ENCODE measurements at regions not wholly inside any gene's neighbourhood (a gene's known extent, or its start where the extent isn't known, plus 50 kb on each side); places are given as distances from the start of the nearest gene placed in this dataset.

- no peak overlapping the region for H3K9ac ChIP-seq (ENCODE audit: low read length in 5 of 5)
- H3K9me3 ChIP-seq (ENCODE audit: control insufficient read depth in 5 of 5, low read length in 5 of 5): no peaks in the 10 kb centered on the region
- H3K27me3 ChIP-seq (ENCODE audit: control insufficient read depth in 5 of 5, insufficient read depth in 4 of 5, low read length in 5 of 5): no peaks in the 10 kb centered on the region
- H3K4me1 ChIP-seq (ENCODE audit: control insufficient read depth in 5 of 5, insufficient read depth in 5 of 5, low read length in 5 of 5): peaks cover 0 to 29% (median 9%) of the 10 kb centered on the region in 5 donors
- H3K36me3 ChIP-seq (ENCODE audit: control insufficient read depth in 5 of 5, insufficient read depth in 5 of 5, low read length in 5 of 5): no peaks in the 10 kb centered on the region
- H3K4me3 ChIP-seq (ENCODE audit: low read depth in 1 of 5, low read length in 5 of 5): no peak overlapping the region
- no peak overlapping the region for H3K27ac ChIP-seq (ENCODE audit: low read depth, low read length)
Measured at GRCh38 chr12:77406219-77406905, 341.0 kb upstream of the E2F7 start.

GRCh38 chr12:77402716-77403115, 337.3 kb upstream of the E2F7 start:
- Histone ChIP-seq H3K9ac (ENCODE audit: low read length in 5 of 5) (no peak overlapping the region), H3K27ac (ENCODE audit: low read depth, low read length) (no peak overlapping the region), H3K9me3 (ENCODE audit: control insufficient read depth in 5 of 5, low read length in 5 of 5) (no peaks in the 10 kb centered on the region), H3K36me3 (ENCODE audit: control insufficient read depth in 5 of 5, insufficient read depth in 5 of 5, low read length in 5 of 5) (no peaks in the 10 kb centered on the region), H3K4me1 (ENCODE audit: control insufficient read depth in 5 of 5, insufficient read depth in 5 of 5, low read length in 5 of 5) (peaks cover 0 to 20% (median 9%) of the 10 kb centered on the region in 5 donors), H3K27me3 (ENCODE audit: control insufficient read depth in 5 of 5, insufficient read depth in 4 of 5, low read length in 5 of 5) (no peaks in the 10 kb centered on the region), H3K4me3 (ENCODE audit: low read depth in 1 of 5, low read length in 5 of 5) (no peak overlapping the region)

- H3K9ac ChIP-seq (ENCODE audit: low read length in 5 of 5): no peak overlapping the region
- no peaks in the 10 kb centered on the region for H3K36me3 ChIP-seq (ENCODE audit: control insufficient read depth in 5 of 5, insufficient read depth in 5 of 5, low read length in 5 of 5)
Measured at GRCh38 chr12:77401770-77402081, 336.4 kb upstream of the E2F7 start.

GRCh38 chr12:77401064-77401769, 335.8 kb upstream of the E2F7 start:
- Histone ChIP-seq H3K36me3 (ENCODE audit: control insufficient read depth in 5 of 5, insufficient read depth in 5 of 5, low read length in 5 of 5) (no peaks in the 10 kb centered on the region), H3K9me3 (ENCODE audit: control insufficient read depth in 5 of 5, low read length in 5 of 5) (no peaks in the 10 kb centered on the region), H3K9ac (ENCODE audit: low read length in 5 of 5) (no peak overlapping the region), H3K27me3 (ENCODE audit: control insufficient read depth in 5 of 5, insufficient read depth in 4 of 5, low read length in 5 of 5) (no peaks in the 10 kb centered on the region), H3K4me1 (ENCODE audit: control insufficient read depth in 5 of 5, insufficient read depth in 5 of 5, low read length in 5 of 5) (peaks cover 0 to 20% (median 9%) of the 10 kb centered on the region in 5 donors), H3K4me3 (ENCODE audit: low read depth in 1 of 5, low read length in 5 of 5) (no peak overlapping the region), H3K27ac (ENCODE audit: low read depth, low read length) (no peak overlapping the region)

More at GRCh38 chr12:77401770-77402081, 336.4 kb upstream of the E2F7 start:
- peaks cover 0 to 20% (median 9%) of the 10 kb centered on the region in 5 donors for H3K4me1 ChIP-seq (ENCODE audit: control insufficient read depth in 5 of 5, insufficient read depth in 5 of 5, low read length in 5 of 5)
- no peak overlapping the region for H3K4me3 ChIP-seq (ENCODE audit: low read depth in 1 of 5, low read length in 5 of 5)
- H3K27me3 ChIP-seq (ENCODE audit: control insufficient read depth in 5 of 5, insufficient read depth in 4 of 5, low read length in 5 of 5): no peaks in the 10 kb centered on the region
- no peaks in the 10 kb centered on the region for H3K9me3 ChIP-seq (ENCODE audit: control insufficient read depth in 5 of 5, low read length in 5 of 5)
- no peak overlapping the region for H3K27ac ChIP-seq (ENCODE audit: low read depth, low read length)

GRCh38 chr12:77392467-77393088, 327.2 kb upstream of the E2F7 start:
- peaks cover 0 to 9% (median 7%) of the 10 kb centered on the region in 5 donors for H3K4me1 ChIP-seq (ENCODE audit: control insufficient read depth in 5 of 5, insufficient read depth in 5 of 5, low read length in 5 of 5)
- H3K4me3 ChIP-seq (ENCODE audit: low read depth in 1 of 5, low read length in 5 of 5): no peak overlapping the region
- H3K9me3 ChIP-seq (ENCODE audit: control insufficient read depth in 5 of 5, low read length in 5 of 5): no peaks in the 10 kb centered on the region
- H3K27me3 ChIP-seq (ENCODE audit: control insufficient read depth in 5 of 5, insufficient read depth in 4 of 5, low read length in 5 of 5): no peaks in the 10 kb centered on the region
- H3K9ac ChIP-seq (ENCODE audit: low read length in 5 of 5): no peak overlapping the region
- H3K27ac ChIP-seq (ENCODE audit: low read depth, low read length): no peak overlapping the region
- no peaks in the 10 kb centered on the region for H3K36me3 ChIP-seq (ENCODE audit: control insufficient read depth in 5 of 5, insufficient read depth in 5 of 5, low read length in 5 of 5)

- peaks cover 0 to 16% (median 10%) of the 10 kb centered on the region in 5 donors for H3K4me1 ChIP-seq (ENCODE audit: control insufficient read depth in 5 of 5, insufficient read depth in 5 of 5, low read length in 5 of 5)
Measured at GRCh38 chr12:77388445-77389265, 323.3 kb upstream of the E2F7 start.

GRCh38 chr12:77387671-77388070, 322.3 kb upstream of the E2F7 start:
- Histone ChIP-seq H3K27me3 (ENCODE audit: control insufficient read depth in 5 of 5, insufficient read depth in 4 of 5, low read length in 5 of 5) (no peaks in the 10 kb centered on the region), H3K9me3 (ENCODE audit: control insufficient read depth in 5 of 5, low read length in 5 of 5) (no peaks in the 10 kb centered on the region), H3K4me1 (ENCODE audit: control insufficient read depth in 5 of 5, insufficient read depth in 5 of 5, low read length in 5 of 5) (peaks cover 0 to 16% (median 10%) of the 10 kb centered on the region in 5 donors), H3K36me3 (ENCODE audit: control insufficient read depth in 5 of 5, insufficient read depth in 5 of 5, low read length in 5 of 5) (no peaks in the 10 kb centered on the region), H3K9ac (ENCODE audit: low read length in 5 of 5) (no peak overlapping the region), H3K27ac (ENCODE audit: low read depth, low read length) (no peak overlapping the region), H3K4me3 (ENCODE audit: low read depth in 1 of 5, low read length in 5 of 5) (no peak overlapping the region)

More at GRCh38 chr12:77388445-77389265, 323.3 kb upstream of the E2F7 start:
- no peak overlapping the region for H3K4me3 ChIP-seq (ENCODE audit: low read depth in 1 of 5, low read length in 5 of 5)
- H3K36me3 ChIP-seq (ENCODE audit: control insufficient read depth in 5 of 5, insufficient read depth in 5 of 5, low read length in 5 of 5): no peaks in the 10 kb centered on the region
- no peak overlapping the region for H3K27ac ChIP-seq (ENCODE audit: low read depth, low read length)
- H3K9me3 ChIP-seq (ENCODE audit: control insufficient read depth in 5 of 5, low read length in 5 of 5): no peaks in the 10 kb centered on the region
- H3K9ac ChIP-seq (ENCODE audit: low read length in 5 of 5): no peak overlapping the region
- H3K27me3 ChIP-seq (ENCODE audit: control insufficient read depth in 5 of 5, insufficient read depth in 4 of 5, low read length in 5 of 5): no peaks in the 10 kb centered on the region

- no peak overlapping the region for H3K9ac ChIP-seq (ENCODE audit: low read length in 5 of 5)
- peaks cover 0 to 18% (median 10%) of the 10 kb centered on the region in 5 donors for H3K4me1 ChIP-seq (ENCODE audit: control insufficient read depth in 5 of 5, insufficient read depth in 5 of 5, low read length in 5 of 5)
- no peaks in the 10 kb centered on the region for H3K9me3 ChIP-seq (ENCODE audit: control insufficient read depth in 5 of 5, low read length in 5 of 5)
- H3K27ac ChIP-seq (ENCODE audit: low read depth, low read length): no peak overlapping the region
- no peak overlapping the region for H3K4me3 ChIP-seq (ENCODE audit: low read depth in 1 of 5, low read length in 5 of 5)
- H3K27me3 ChIP-seq (ENCODE audit: control insufficient read depth in 5 of 5, insufficient read depth in 4 of 5, low read length in 5 of 5): no peaks in the 10 kb centered on the region
- no peaks in the 10 kb centered on the region for H3K36me3 ChIP-seq (ENCODE audit: control insufficient read depth in 5 of 5, insufficient read depth in 5 of 5, low read length in 5 of 5)
Measured at GRCh38 chr12:77387214-77387613, 321.8 kb upstream of the E2F7 start.

GRCh38 chr12:77384941-77385340, 319.6 kb upstream of the E2F7 start:
- no peaks in the 10 kb centered on the region for H3K27me3 ChIP-seq (ENCODE audit: control insufficient read depth in 5 of 5, insufficient read depth in 4 of 5, low read length in 5 of 5)
- H3K9me3 ChIP-seq (ENCODE audit: control insufficient read depth in 5 of 5, low read length in 5 of 5): no peaks in the 10 kb centered on the region
- peaks cover 0 to 24% (median 10%) of the 10 kb centered on the region in 5 donors for H3K4me1 ChIP-seq (ENCODE audit: control insufficient read depth in 5 of 5, insufficient read depth in 5 of 5, low read length in 5 of 5)
- no peaks in the 10 kb centered on the region for H3K36me3 ChIP-seq (ENCODE audit: control insufficient read depth in 5 of 5, insufficient read depth in 5 of 5, low read length in 5 of 5)
- H3K9ac ChIP-seq (ENCODE audit: low read length in 5 of 5): no peak overlapping the region
- H3K4me3 ChIP-seq (ENCODE audit: low read depth in 1 of 5, low read length in 5 of 5): no peak overlapping the region
- no peak overlapping the region for H3K27ac ChIP-seq (ENCODE audit: low read depth, low read length)
